ENCODE measurements at regions not wholly inside any gene's neighbourhood (a gene's known extent, or its start where the extent isn't known, plus 50 kb on each side); places are given as distances from the start of the nearest gene placed in this dataset.

- DNase-seq = no peak
Measured at GRCh38 chr1:192951691-192952460, 107.3 kb downstream of the UCHL5 start.

GRCh38 chr1:192952646-192953045 lies 106.5 kb downstream of the UCHL5 start:
- no peak for DNase-seq

GRCh38 chr1:192954705-192955265 lies 104.4 kb downstream of the UCHL5 start:
- no peak for DNase-seq

- DNase-seq = no peak
Measured at GRCh38 chr1:192958350-192958749, 100.8 kb downstream of the UCHL5 start.

GRCh38 chr1:192958871-192959270 lies 100.3 kb downstream of the UCHL5 start:
- no peak for DNase-seq

GRCh38 chr1:192959657-192960186 lies 99.4 kb downstream of the UCHL5 start:
- DNase-seq = no peak
